PFSK-1 (cell line): ENCODE measurements at regions not wholly inside any gene's neighbourhood (a gene's known extent, or its start where the extent isn't known, plus 50 kb on each side); places are given as distances from the start of the nearest gene placed in this dataset.

Experiments used
- POLR2AphosphoS5 ChIP-seq: IDR thresholded peaks from 2 replicates; pipeline ENCODE4 v1.6.1; 2012; ENCODE audit warnings: low read depth, mild to moderate bottlenecking, control low read depth, low read length, moderate library complexity
- SIN3A ChIP-seq: IDR thresholded peaks from 2 replicates; pipeline ENCODE4 v1.6.1; 2012; ENCODE audit warnings: mild to moderate bottlenecking, low read length, moderate library complexity, borderline replicate concordance; ENCODE audit not compliant: insufficient read depth

DNA sequence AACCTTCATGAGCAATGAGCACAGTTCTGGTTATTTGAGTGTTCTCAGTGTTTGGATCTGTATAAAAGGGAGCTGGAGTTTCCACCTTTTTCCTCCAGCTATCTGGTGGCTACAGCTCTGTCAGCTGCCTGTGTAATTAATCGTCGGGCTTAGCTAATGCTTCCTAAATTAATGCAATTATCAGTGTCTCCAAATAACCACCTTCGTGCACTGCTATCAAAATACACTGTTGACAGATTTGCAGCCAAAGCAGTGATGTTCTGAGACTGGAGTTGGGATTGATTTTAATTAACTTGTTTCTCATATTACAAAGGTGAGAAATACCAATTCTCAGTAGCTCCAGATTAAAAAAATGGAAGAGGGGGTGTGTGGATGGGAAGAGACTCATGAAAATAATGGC is 325.8 kb downstream of the CBLN1 start:
- no peak for TF ChIP-seq SIN3A
- no peak for TF ChIP-seq POLR2AphosphoS5
